Muscle of leg (tissue), 3 donors: ENCODE measurements at regions not wholly inside any gene's neighbourhood (a gene's known extent, or its start where the extent isn't known, plus 50 kb on each side); places are given as distances from the start of the nearest gene placed in this dataset.
"Not testable (repeated sequence)": the region's sequence is repeated elsewhere in the genome, so short reads cannot be mapped to it uniquely, and the experiment has no call there.

Experiments
- DNase-seq: peaks from one replicate; pipeline ENCODE4 v3.0.0; 2013
- H3K27ac ChIP-seq: one replicate; pipeline ENCODE4 v1.5.1; 2013; ENCODE audit warnings: mild to moderate bottlenecking, low read length, control low read depth
- H3K27me3 ChIP-seq: one replicate; pipeline ENCODE4 v1.6.1; 2013; ENCODE audit warnings: low read length; ENCODE audit not compliant: control insufficient read depth, insufficient read depth
- H3K36me3 ChIP-seq: one replicate; pipeline ENCODE4 v1.6.1; 2013; ENCODE audit warnings: low read length; ENCODE audit not compliant: control insufficient read depth, insufficient read depth
- H3K4me1 ChIP-seq: one replicate; pipeline ENCODE4 v1.6.1; 2013; ENCODE audit warnings: low read length; ENCODE audit not compliant: control insufficient read depth, insufficient read depth
- H3K4me3 ChIP-seq: one replicate; pipeline ENCODE4 v1.5.1; 2013; ENCODE audit warnings: low read length, control low read depth
- H3K9me3 ChIP-seq: replicated peaks from 2 replicates; pipeline ENCODE4 v1.6.1; 2013; ENCODE audit warnings: low read depth, low read length; ENCODE audit not compliant: control insufficient read depth
- WGBS: methylation state at CpG from one replicate; pipeline ENCODE4 v1.1.5; 2013; ENCODE audit warnings: missing lambda C conversion rate; ENCODE audit not compliant: insufficient coverage; 5-methylcytosine and 5-hydroxymethylcytosine counted together

GRCh38 chr5:17839848-17840247, 205.6 kb downstream of the TAF11L14 start:
- no peaks in the 10 kb centered on the region for H3K4me1 ChIP-seq
- H3K36me3 ChIP-seq, result no peaks in the 10 kb centered on the region
- no peak for DNase-seq
- no peak overlapping the region for H3K4me3 ChIP-seq
- no peak overlapping the region for H3K27ac ChIP-seq
- no peaks in the 10 kb centered on the region for H3K27me3 ChIP-seq
- H3K9me3 ChIP-seq, result peaks cover 2% of the 10 kb centered on the region

- no peaks in the 10 kb centered on the region for H3K36me3 ChIP-seq
- no peaks in the 10 kb centered on the region for H3K4me1 ChIP-seq
- WGBS, result no CpG with 5 or more reads among the region's 2 CpGs
- DNase-seq, result peak; percentile 51
- H3K4me3 ChIP-seq, result no peak overlapping the region
- no peaks in the 10 kb centered on the region for H3K27me3 ChIP-seq
- H3K9me3 ChIP-seq, result no peaks in the 10 kb centered on the region
- H3K27ac ChIP-seq, result no peak overlapping the region
These were observed 212.2 kb downstream of the TAF11L14 start for GRCh38 chr5:17846496-17846895.

DNA sequence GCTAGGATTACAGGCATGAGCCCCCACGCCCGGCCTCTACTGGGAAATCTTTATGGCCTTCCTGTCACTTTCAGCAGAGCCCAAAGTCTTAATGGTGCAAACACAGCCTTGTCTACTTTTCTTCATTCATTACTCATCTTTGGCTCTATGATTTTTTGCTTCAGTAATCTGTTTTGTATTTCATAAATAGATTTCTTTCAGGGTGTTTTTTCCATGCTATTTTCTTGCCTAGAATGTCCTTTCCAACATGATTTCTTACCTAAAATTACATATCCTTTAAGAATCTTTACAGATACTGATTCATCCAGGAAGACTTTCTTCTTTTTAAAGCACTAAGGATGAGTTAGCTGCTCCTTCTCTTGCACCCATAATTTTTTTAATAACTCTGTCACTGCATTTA, 213.0 kb downstream of the TAF11L14 start:
- H3K9me3 ChIP-seq, result no peaks in the 10 kb centered on the region
- H3K27me3 ChIP-seq, result no peaks in the 10 kb centered on the region
- peak; percentile 79 for DNase-seq
- H3K27ac ChIP-seq, result no peak overlapping the region
- no peak overlapping the region for H3K4me3 ChIP-seq
- H3K4me1 ChIP-seq, result no peaks in the 10 kb centered on the region
- no peaks in the 10 kb centered on the region for H3K36me3 ChIP-seq
- 50% methylated on average over 2 of the region's 2 CpGs for WGBS

GRCh38 chr5:17852111-17852510, 217.9 kb downstream of the TAF11L14 start:
- H3K27me3 ChIP-seq, result no peaks in the 10 kb centered on the region
- H3K36me3 ChIP-seq, result no peaks in the 10 kb centered on the region
- H3K27ac ChIP-seq, result no peak overlapping the region
- no peaks in the 10 kb centered on the region for H3K4me1 ChIP-seq
- peak; percentile 8 for DNase-seq
- no peak overlapping the region for H3K4me3 ChIP-seq
- no peaks in the 10 kb centered on the region for H3K9me3 ChIP-seq

- Histone ChIP-seq H3K4me3 (no peak overlapping the region), H3K36me3 (no peaks in the 10 kb centered on the region), H3K27me3 (no peaks in the 10 kb centered on the region), H3K27ac (no peak overlapping the region), H3K4me1 (no peaks in the 10 kb centered on the region), H3K9me3 (no peaks in the 10 kb centered on the region)
- WGBS, result no CpG with 5 or more reads among the region's 3 CpGs
- peak; percentile 93 for DNase-seq
These were observed 218.5 kb downstream of the TAF11L14 start for GRCh38 chr5:17852740-17853139.

DNA sequence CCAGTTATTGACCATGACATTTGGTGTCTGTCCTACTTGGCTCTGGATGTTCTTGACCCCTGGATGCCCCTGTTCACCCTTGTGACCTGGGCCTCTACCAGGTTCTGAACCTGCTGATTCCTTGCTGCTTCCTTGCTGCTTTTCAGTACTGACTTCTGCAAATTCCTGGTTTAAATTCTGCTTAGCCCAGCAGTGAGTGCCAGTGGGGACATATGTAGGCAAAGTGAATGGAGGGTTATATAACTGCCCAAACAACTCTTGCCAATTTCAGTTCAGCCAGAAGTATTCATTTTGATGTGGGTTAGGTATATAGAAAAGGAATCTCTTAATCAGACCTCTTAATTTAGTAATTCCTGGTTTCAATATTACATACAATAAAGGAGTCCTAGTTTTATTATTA, 220.6 kb downstream of the TAF11L14 start:
- no peak overlapping the region for H3K27ac ChIP-seq
- no peak for DNase-seq

DNA sequence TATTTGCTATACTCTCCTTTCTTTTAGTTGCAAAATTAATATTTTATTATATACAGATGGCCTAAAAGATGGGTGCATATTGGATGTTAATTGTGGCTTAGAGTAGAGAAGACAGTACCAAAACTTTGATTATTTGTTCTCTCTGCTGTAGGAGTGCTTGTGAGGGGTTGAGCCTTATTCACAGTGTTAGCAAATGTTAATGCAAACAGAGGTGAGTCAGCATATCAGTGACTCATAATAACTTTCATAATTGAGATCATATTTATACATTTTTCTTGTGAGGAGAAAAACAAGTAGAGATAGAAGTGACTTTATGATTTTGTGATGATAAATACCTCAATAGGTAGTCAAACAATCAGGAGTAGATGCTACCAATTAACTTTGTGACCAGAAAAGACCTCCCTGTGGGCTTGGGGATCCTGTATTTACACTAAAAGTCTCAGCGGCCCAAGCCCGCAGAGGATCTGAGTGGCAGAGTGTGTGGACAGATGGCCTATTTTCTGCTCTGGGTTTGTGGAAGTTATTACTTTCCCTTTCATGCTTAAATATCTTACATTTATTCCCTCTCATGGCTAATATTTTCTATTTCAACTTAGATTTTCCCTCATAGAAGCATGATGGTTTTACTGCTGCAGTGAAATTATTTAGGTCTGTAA, 226.5 kb downstream of the TAF11L14 start:
- Histone ChIP-seq H3K27ac (no peak overlapping the region), H3K4me1 (no peaks in the 10 kb centered on the region), H3K9me3 (peaks cover 2% of the 10 kb centered on the region), H3K27me3 (no peaks in the 10 kb centered on the region), H3K4me3 (no peak overlapping the region), H3K36me3 (no peaks in the 10 kb centered on the region)
- no peak for DNase-seq
- no CpG with 5 or more reads among the region's 2 CpGs for WGBS

More for the DNA sequence above, 220.6 kb downstream of the TAF11L14 start:
- Histone ChIP-seq H3K4me1 (no peaks in the 10 kb centered on the region), H3K36me3 (no peaks in the 10 kb centered on the region), H3K9me3 (no peaks in the 10 kb centered on the region), H3K4me3 (no peak overlapping the region), H3K27me3 (no peaks in the 10 kb centered on the region)

GRCh38 chr5:17864903-17865302, 230.6 kb downstream of the TAF11L14 start:
- H3K4me3 ChIP-seq, H3K27ac ChIP-seq, DNase-seq, H3K4me1 ChIP-seq, H3K9me3 ChIP-seq, H3K36me3 ChIP-seq, H3K27me3 ChIP-seq: not testable (repeated sequence)
- WGBS, result 80% methylated on average over 2 of the region's 2 CpGs

DNA sequence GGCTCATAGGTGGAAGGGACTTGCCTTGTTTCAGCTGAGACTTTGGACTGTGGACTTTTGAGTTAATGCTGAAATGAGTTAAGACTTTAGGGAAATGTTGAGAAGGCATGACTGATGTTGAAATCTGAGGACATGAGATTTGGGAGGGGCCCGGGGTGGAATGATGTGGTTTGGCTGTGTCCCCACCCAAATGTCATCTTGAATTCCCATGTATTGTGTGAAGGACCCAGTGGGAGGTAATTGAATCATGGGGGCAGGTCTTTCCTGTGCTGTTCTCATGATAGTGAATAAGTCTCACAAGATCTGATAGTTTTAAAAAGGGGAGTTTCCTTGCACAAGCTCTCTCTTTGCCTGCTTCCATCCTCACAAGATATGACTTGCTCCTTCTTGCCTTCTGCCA, 231.7 kb downstream of the TAF11L14 start:
- DNase-seq, H3K9me3 ChIP-seq: not testable (repeated sequence)
- no CpG with 5 or more reads among the region's 1 CpG for WGBS

GRCh38 chr5:17872204-17872603, 237.9 kb downstream of the TAF11L14 start:
- 100% methylated on average over 1 of the region's 4 CpGs for WGBS
- Histone ChIP-seq H3K4me1 (no peaks in the 10 kb centered on the region), H3K27ac (no peak overlapping the region), H3K9me3 (no peaks in the 10 kb centered on the region), H3K36me3 (no peaks in the 10 kb centered on the region), H3K4me3 (no peak overlapping the region), H3K27me3 (no peaks in the 10 kb centered on the region)
- no peak for DNase-seq

More for the DNA sequence above, 231.7 kb downstream of the TAF11L14 start:
- not testable (repeated sequence) for H3K4me3 ChIP-seq, H3K27me3 ChIP-seq, H3K36me3 ChIP-seq, H3K27ac ChIP-seq, H3K4me1 ChIP-seq

- Histone ChIP-seq H3K9me3 (no peaks in the 10 kb centered on the region), H3K4me3 (no peak overlapping the region), H3K4me1 (no peaks in the 10 kb centered on the region), H3K27me3 (no peaks in the 10 kb centered on the region), H3K36me3 (no peaks in the 10 kb centered on the region), H3K27ac (no peak overlapping the region)
- DNase-seq, result no peak
- no CpG with 5 or more reads among the region's 2 CpGs for WGBS
These were observed 244.3 kb downstream of the TAF11L14 start for GRCh38 chr5:17878541-17878940.
